SK-N-SH treated with all-trans-retinoic acid at 6 μM for 48 hours (cell line): ENCODE measurements at regions not wholly inside any gene's neighbourhood (a gene's known extent, or its start where the extent isn't known, plus 50 kb on each side); places are given as distances from the start of the nearest gene placed in this dataset.

ENCODE experiments used
- ATAC-seq: fragments of 200-7000 bp; cut with Tn5 transposase; 3 replicates; pipeline ENCODE4 v1.9.1; 2020; ENCODE audit warnings: mild to moderate bottlenecking, moderate library complexity
- ARNTL ChIP-seq: fragments of 450-650 bp; formaldehyde crosslinking; IDR thresholded peaks from 2 replicates; pipeline ENCODE4 v1.5.0; 2020; ENCODE audit warnings: low read depth, mild to moderate bottlenecking, moderate library complexity, borderline replicate concordance
- BACH2 ChIP-seq: fragments of 250-450 bp; sonication (Bioruptor Pico); IDR thresholded peaks from 2 replicates; pipeline ENCODE4 v1.9.0; 2021; ENCODE audit warnings: mild to moderate bottlenecking, borderline replicate concordance
- CREB5 ChIP-seq: fragments of 250-450 bp; sonication (Bioruptor Pico); IDR thresholded peaks from 2 replicates; pipeline ENCODE4 v1.5.1; 2020; ENCODE audit warnings: low read depth, mild to moderate bottlenecking, moderate library complexity
- CSDC2 ChIP-seq: fragments of 250-450 bp; sonication (Bioruptor Pico); IDR thresholded peaks from 2 replicates; pipeline ENCODE4 v1.5.0; 2020; ENCODE audit warnings: mild to moderate bottlenecking, moderate library complexity
- ESRRG ChIP-seq: fragments of 250-450 bp; sonication (Bioruptor Pico); IDR thresholded peaks from 2 replicates; pipeline ENCODE4 v1.6.1; 2021; ENCODE audit warnings: mild to moderate bottlenecking
- GLIS3 ChIP-seq: fragments of 250-450 bp; sonication (Bioruptor Pico); IDR thresholded peaks from 2 replicates; pipeline ENCODE4 v1.5.0; 2020; ENCODE audit warnings: mild to moderate bottlenecking, moderate library complexity
- ISL1 ChIP-seq: fragments of 250-450 bp; sonication (Bioruptor Pico); IDR thresholded peaks from 2 replicates; pipeline ENCODE4 v2.1.2; 2022; ENCODE audit warnings: mild to moderate bottlenecking, moderate library complexity
- OSR1 ChIP-seq: fragments of 250-450 bp; sonication (Bioruptor Pico); IDR thresholded peaks from 2 replicates; pipeline ENCODE4 v1.8.0; 2022; ENCODE audit warnings: moderate library complexity, mild to moderate bottlenecking, inconsistent platforms
- POU6F1 ChIP-seq: fragments of 250-450 bp; sonication (Bioruptor Pico); IDR thresholded peaks from 2 replicates; pipeline ENCODE4 v1.8.0; 2021; ENCODE audit warnings: low read depth, mild to moderate bottlenecking, moderate library complexity, borderline replicate concordance
- PPARA ChIP-seq: fragments of 250-450 bp; sonication (Bioruptor Pico); IDR thresholded peaks from 2 replicates; pipeline ENCODE4 v1.5.0; 2020; ENCODE audit warnings: mild to moderate bottlenecking, borderline replicate concordance
- RARB ChIP-seq: fragments of 250-450 bp; sonication (Bioruptor Pico); IDR thresholded peaks from 2 replicates; pipeline ENCODE4 v1.8.0; 2021; ENCODE audit warnings: mild to moderate bottlenecking, moderate library complexity
- SNAI2 ChIP-seq: fragments of 250-450 bp; sonication (Bioruptor Pico); IDR thresholded peaks from 2 replicates; pipeline ENCODE4 v1.5.0; 2020; ENCODE audit warnings: mild to moderate bottlenecking, moderate library complexity
- TCF4 ChIP-seq: fragments of 250-450 bp; sonication (Bioruptor Pico); IDR thresholded peaks from 2 replicates; pipeline ENCODE4 v1.8.0; 2021; ENCODE audit warnings: mild to moderate bottlenecking, moderate library complexity, borderline replicate concordance
- TOX ChIP-seq: fragments of 250-450 bp; sonication (Bioruptor Pico); IDR thresholded peaks from 2 replicates; pipeline ENCODE4 v1.8.0; 2021; ENCODE audit warnings: mild to moderate bottlenecking, moderate library complexity, borderline replicate concordance
- TSHZ2 ChIP-seq: fragments of 250-450 bp; sonication (Bioruptor Pico); IDR thresholded peaks from 2 replicates; pipeline ENCODE4 v1.5.0; 2020; ENCODE audit warnings: mild to moderate bottlenecking, moderate library complexity
- ZC3H10 ChIP-seq: fragments of 250-450 bp; sonication (Bioruptor Pico); IDR thresholded peaks from 2 replicates; pipeline ENCODE4 v1.5.1; 2021; ENCODE audit warnings: mild to moderate bottlenecking, moderate library complexity
- ZFP3 ChIP-seq: fragments of 250-450 bp; sonication (Bioruptor Pico); IDR thresholded peaks from 2 replicates; pipeline ENCODE4 v1.5.0; 2020; ENCODE audit warnings: mild to moderate bottlenecking, moderate library complexity
- ZFP30 ChIP-seq: fragments of 450-650 bp; formaldehyde crosslinking; IDR thresholded peaks from 2 replicates; pipeline ENCODE4 v1.5.0; 2022; ENCODE audit warnings: mild to moderate bottlenecking, moderate library complexity
- ZNF565 ChIP-seq: fragments of 450-650 bp; formaldehyde crosslinking; conservative IDR thresholded peaks from 2 replicates; pipeline ENCODE4 v1.5.0; 2020; ENCODE audit warnings: low read depth, mild to moderate bottlenecking, moderate library complexity
- ZNF70 ChIP-seq: fragments of 450-650 bp; formaldehyde crosslinking; IDR thresholded peaks from 2 replicates; pipeline ENCODE4 v1.5.0; 2020; ENCODE audit warnings: mild to moderate bottlenecking, moderate library complexity
- ZNF8 ChIP-seq: fragments of 450-650 bp; formaldehyde crosslinking; IDR thresholded peaks from 2 replicates; pipeline ENCODE4 v1.5.0; 2020; ENCODE audit warnings: mild to moderate bottlenecking, moderate library complexity
- TF ChIP-seq, protein P1 (sequence below): fragments of 250-450 bp; sonication (Bioruptor Pico); IDR thresholded peaks from 2 replicates; pipeline ENCODE4 v1.5.1; 2021; ENCODE audit warnings: mild to moderate bottlenecking, moderate library complexity

DNA sequence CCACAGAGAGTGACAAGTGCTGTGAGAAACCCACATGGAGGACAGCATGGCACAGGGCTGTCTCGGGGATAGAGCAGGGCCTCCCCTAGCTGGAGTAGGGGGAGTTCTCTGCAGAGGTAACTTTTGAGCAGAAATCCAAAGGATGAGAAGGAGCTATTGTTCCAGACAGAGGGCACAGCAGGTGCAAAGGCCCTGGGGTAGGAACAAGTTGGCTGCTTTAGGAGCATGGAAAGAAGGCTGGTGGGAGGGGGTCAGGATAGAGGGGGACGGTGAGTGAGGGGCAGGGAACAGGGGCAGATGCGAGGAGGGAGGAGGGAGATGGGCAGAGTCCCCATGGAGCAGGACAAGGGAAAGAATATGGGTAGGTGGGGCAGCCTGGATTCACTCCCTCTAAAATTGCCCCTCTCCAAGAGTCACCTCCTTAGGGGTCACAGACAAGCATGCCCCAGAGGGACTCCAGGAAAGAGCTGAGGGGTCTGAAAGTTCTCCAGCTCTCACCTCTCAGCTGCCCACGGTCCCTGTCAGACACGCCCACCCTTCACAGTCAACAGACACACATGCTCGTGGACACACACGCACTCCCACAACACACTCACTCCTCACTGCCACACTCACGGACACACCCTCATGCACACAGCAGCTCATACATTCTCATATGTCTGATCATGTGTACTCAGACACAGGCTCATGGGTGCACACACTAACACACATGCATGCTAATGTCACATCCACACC, 110.7 kb downstream of the LITAF start:
- ATAC-seq: no peak
- TF ChIP-seq ESRRG (CRISPR knock-in tag) (no peak), ZNF8 (CRISPR knock-in tag) (no peak), GLIS3 (CRISPR knock-in tag) (no peak), ISL1 (CRISPR knock-in tag) (no peak), TSHZ2 (CRISPR knock-in tag) (no peak), POU6F1 (CRISPR knock-in tag) (no peak), ZFP30 (CRISPR knock-in tag) (no peak), SNAI2 (CRISPR knock-in tag) (no peak), CSDC2 (CRISPR knock-in tag) (no peak), RARB (CRISPR knock-in tag) (no peak), ARNTL (CRISPR knock-in tag) (no peak), BACH2 (no peak), TOX (no peak), ZNF70 (CRISPR knock-in tag) (no peak), ZNF565 (no peak), OSR1 (CRISPR knock-in tag) (no peak), CREB5 (CRISPR knock-in tag) (no peak), TCF4 (CRISPR knock-in tag) (no peak)
- TF ChIP-seq, protein P1, sequence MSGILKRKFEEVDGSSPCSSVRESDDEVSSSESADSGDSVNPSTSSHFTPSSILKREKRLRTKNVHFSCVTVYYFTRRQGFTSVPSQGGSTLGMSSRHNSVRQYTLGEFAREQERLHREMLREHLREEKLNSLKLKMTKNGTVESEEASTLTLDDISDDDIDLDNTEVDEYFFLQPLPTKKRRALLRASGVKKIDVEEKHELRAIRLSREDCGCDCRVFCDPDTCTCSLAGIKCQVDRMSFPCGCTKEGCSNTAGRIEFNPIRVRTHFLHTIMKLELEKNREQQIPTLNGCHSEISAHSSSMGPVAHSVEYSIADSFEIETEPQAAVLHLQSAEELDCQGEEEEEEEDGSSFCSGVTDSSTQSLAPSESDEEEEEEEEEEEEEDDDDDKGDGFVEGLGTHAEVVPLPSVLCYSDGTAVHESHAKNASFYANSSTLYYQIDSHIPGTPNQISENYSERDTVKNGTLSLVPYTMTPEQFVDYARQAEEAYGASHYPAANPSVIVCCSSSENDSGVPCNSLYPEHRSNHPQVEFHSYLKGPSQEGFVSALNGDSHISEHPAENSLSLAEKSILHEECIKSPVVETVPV (CRISPR knock-in tag): no peak

DNA sequence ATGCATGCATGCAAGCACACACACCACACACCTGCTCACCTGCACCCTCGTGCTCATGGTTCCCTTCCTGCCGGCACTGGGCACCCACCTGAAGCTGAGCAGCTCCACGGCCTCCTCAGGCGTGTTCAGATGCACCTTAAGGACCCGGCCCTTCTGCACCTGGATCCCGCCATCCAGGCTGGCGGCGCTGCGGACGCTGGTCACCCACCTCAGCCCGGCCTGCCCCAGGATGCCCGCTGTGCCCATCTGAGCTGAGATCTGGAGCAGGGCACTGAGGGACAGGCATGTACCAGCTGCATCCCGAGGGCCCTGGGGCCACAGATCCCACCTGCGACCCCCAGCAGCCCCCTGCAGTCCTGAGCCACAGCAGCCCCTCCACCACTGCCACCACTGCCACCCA, 110.0 kb downstream of the LITAF start:
- ATAC-seq: no peak
- TF ChIP-seq POU6F1 (CRISPR knock-in tag): no peak
- TF ChIP-seq BACH2: no peak
- no peak for TF ChIP-seq ISL1 (CRISPR knock-in tag)

- ATAC-seq: no peak
- TF ChIP-seq BACH2 (no peak), TOX (no peak), PPARA (CRISPR knock-in tag) (no peak), ESRRG (CRISPR knock-in tag) (no peak), ZFP3 (CRISPR knock-in tag) (no peak), GLIS3 (CRISPR knock-in tag) (no peak), ZNF8 (CRISPR knock-in tag) (no peak), ZFP30 (CRISPR knock-in tag) (no peak), ZNF565 (no peak), ZC3H10 (CRISPR knock-in tag) (no peak), POU6F1 (CRISPR knock-in tag) (no peak), TCF4 (CRISPR knock-in tag) (no peak), CSDC2 (CRISPR knock-in tag) (no peak)
- TF ChIP-seq, protein P1 (CRISPR knock-in tag): no peak
These were observed 108.1 kb downstream of the LITAF start for GRCh38 chr16:11478431-11479119.
